ENCODE measurements at regions not wholly inside any gene's neighbourhood (a gene's known extent, or its start where the extent isn't known, plus 50 kb on each side); places are given as distances from the start of the nearest gene placed in this dataset.
A peak's percentile ranks its signal among the peaks of the same experiment; 100 is the strongest.

DNA sequence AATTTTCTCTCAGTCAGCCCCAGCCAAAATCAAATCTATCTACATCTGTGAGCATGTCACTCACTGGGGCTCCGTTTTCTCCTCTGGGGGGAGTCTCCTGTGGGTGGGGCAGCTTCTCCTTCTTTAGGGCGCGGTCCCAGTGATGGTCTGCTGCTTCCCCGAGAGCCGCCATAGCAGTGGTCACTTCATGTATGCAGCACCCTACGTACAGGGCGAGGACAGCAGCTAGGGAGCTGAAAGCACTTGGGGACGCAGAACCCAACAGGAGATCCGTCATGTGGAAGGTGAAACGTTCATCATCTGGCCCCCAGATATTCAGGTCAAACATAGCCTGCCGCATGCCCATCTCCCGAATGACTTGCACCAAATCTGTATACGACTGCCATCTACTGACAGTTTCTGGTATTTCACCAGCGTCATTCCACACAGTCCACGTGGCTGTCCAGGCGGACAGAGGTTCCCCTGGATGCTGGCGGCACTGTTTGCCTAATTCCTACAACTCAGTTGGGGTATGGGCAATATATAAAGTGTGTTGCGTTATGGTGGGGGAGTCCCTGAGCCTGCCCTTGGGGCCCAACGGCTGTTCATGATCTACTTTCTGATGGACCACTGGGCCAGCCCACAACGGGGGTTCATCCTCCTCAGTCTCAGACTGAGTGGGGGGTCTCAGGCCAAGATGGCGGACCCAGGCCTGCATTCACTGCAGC is 795.0 kb downstream of the EFNA5 start:
- DNase-seq, result no peak

- DNase-seq, result no peak
Measured at GRCh38 chr5:106874974-106875373, 795.8 kb downstream of the EFNA5 start.

GRCh38 chr5:106874531-106874930 is 796.2 kb downstream of the EFNA5 start:
- no peak for DNase-seq

GRCh38 chr5:106873568-106873967 is 797.2 kb downstream of the EFNA5 start:
- DNase-seq, result no peak

- no peak for DNase-seq
Measured at GRCh38 chr5:106865279-106865678, 805.5 kb downstream of the EFNA5 start.

- peak; percentile 22 for DNase-seq
Measured at GRCh38 chr5:106862450-106863193, 808.1 kb downstream of the EFNA5 start.

DNA sequence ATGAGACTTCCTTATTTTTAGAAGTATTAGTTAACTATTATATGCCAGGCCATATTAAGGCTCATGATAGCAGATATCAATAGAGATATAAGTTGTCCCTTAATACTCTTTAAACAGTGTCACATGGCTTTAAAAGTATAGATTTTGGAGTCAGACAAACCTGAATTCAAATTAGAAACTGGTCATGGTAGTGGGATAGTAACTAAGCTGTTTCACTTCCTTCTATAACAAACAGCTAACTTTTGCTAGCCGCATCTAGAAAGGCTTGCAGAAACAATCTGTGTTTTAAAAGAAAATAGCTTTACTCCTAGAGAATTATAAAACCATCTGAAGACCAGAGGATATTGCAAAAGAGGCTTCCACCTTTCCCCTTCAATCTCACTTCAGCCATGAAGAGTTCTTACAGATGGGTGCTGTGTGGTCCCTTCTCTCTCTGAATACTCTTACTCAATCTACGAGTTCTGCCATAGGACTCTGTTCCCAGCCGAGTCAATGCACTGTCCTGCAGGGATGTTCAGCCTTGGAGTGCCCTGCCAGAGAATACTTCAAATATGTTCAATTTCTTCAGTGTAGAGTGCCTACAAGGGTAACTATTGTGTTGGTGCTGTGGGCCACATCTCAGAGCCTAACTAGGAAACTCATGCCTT is 810.2 kb downstream of the EFNA5 start:
- DNase-seq, result no peak

DNA sequence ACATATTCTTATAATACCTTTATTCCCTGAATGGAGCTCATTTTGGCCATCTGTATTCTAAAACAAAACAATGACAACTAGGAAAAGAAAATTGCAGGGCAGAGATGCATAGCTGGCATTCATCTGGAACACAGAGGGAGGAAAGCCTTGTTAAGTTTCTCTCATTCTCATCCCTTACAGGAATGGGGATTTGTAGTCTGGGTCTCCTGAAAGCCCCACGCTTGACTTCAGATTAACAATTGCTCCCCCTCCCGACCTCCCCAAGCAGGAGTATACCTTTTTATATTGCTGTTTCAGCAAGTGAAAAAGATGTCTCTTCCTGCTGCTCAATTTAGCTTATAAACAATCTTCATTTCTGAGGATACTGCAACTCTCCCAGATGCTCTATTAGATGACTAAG is 812.1 kb downstream of the EFNA5 start:
- DNase-seq, result no peak

GRCh38 chr5:106854922-106855321 is 815.8 kb downstream of the EFNA5 start:
- no peak for DNase-seq

GRCh38 chr5:106854105-106854687 is 816.5 kb downstream of the EFNA5 start:
- no peak for DNase-seq

- DNase-seq, result no peak
Measured at GRCh38 chr5:106853266-106853665, 817.5 kb downstream of the EFNA5 start.

- no peak for DNase-seq
Measured at GRCh38 chr5:106849266-106849665, 821.5 kb downstream of the EFNA5 start.

DNA sequence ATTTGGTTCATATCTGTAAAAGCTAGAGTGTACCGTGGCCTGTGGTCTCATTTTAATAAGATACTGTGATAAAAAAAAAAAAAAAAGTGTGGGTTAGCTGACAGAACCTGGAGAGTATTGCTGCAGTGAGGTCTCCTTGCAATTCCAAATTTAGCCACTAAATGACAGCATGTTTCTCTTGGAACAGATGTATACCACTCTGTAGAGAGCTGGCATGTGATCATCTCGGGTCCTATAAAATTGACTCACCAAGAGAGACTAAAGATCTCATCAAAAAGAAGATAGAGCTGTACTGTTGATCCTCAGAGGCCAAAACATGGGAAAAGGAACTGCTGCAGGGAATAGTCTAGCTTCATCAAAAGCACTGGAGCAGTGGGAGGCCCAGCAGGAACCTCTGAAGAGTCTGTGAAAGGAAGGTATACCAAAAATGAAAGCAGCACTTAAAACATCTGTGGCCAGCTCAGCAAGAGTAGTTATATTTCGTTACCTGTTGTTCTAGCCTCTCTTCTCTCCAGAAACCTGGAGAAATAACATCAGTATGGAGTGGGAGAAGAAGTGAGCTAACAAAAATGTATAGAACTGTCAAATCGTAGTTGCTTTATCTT is 826.8 kb downstream of the EFNA5 start:
- peak; percentile 27 for DNase-seq

DNA sequence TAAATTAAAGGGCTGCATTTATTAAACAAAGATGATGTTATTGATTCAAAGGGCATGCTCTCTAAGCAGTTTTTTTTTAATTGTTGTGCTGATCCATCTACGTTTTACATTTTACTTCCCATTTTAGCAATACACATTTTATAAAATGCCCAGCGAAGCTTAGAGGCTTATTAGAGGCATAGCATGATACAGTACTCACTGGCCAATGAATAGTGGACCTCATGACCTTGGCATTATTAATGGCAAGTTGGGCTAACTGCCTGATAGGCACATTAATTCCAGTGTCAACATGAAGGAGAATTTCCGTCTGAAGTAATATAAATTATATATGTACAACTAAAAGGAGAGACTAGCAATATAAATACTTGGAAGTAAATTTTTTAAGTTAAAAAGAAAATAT is 837.2 kb downstream of the EFNA5 start:
- DNase-seq, result no peak

- peak; percentile 32 for DNase-seq
Measured at GRCh38 chr5:106827061-106827460, 843.7 kb downstream of the EFNA5 start.

- DNase-seq, result no peak
Measured at GRCh38 chr5:106825374-106825773, 845.4 kb downstream of the EFNA5 start.

GRCh38 chr5:106822851-106823250 is 847.9 kb downstream of the EFNA5 start:
- no peak for DNase-seq

GRCh38 chr5:106818552-106818951 is 852.2 kb downstream of the EFNA5 start:
- DNase-seq, result no peak

DNA sequence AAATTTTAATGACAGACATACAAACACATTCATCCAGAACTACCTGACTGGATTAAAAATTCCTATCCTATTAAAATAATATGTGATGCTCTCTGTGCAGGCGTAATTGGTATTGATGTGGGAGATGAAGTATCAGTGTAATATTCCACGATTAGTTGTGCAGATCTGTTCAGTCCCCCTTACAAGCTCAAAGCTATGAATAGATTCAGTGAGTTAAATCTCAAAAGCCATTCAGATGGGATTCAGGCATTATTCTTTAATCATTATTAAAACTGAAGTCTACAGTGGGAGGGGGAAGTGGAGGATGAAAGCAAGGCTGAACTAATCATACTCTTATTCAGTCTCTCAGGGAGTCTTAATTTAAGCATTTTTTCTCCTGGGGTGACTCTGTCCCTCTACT is 855.8 kb downstream of the EFNA5 start:
- no peak for DNase-seq

GRCh38 chr5:106801554-106801953 is 869.2 kb downstream of the EFNA5 start:
- no peak for DNase-seq

DNA sequence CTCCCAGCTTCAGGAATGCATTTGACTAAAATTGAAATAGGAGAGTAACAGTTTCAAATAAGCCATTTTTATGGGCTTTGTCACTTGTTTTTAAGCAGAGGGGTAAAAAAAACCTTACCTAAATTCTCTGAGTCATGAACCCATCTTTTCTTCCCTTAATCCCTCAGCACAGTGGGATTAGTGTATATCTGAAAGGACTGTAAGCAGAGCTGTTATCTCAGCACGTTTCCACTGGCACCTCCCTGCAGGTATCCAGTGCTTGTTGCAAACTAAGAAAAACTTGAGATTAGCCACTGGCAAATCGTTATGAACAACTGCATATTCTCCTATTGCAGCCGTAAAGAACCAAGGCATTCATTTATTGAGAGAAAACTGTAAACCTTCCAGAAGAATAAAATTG is 872.7 kb downstream of the EFNA5 start:
- no peak for DNase-seq

GRCh38 chr5:106796081-106796480 is 874.7 kb downstream of the EFNA5 start:
- DNase-seq, result no peak

- no peak for DNase-seq
Measured at GRCh38 chr5:106784846-106785245, 885.9 kb downstream of the EFNA5 start.

Measured in NCI-H226 (cell line).